Osteoblast (primary cell): ENCODE measurements at regions not wholly inside any gene's neighbourhood (a gene's known extent, or its start where the extent isn't known, plus 50 kb on each side); places are given as distances from the start of the nearest gene placed in this dataset.

Experiments used
- DNase-seq: peaks from one replicate; pipeline ENCODE4 v3.0.0; 2011; ENCODE audit warnings: low spot score, mixed read lengths; ENCODE audit not compliant: insufficient read length; ENCODE audit errors: missing footprints
- H2AFZ ChIP-seq: 2 replicates; pipeline ENCODE4 v1.6.0; 2011; ENCODE audit warnings: mild to moderate bottlenecking, low read length
- H3K27ac ChIP-seq: 2 replicates; pipeline ENCODE4 v1.5.1; 2011; ENCODE audit warnings: mild to moderate bottlenecking, low read depth, low read length, moderate library complexity
- H3K27me3 ChIP-seq: 2 replicates; pipeline ENCODE4 v1.6.0; 2012; ENCODE audit warnings: mild to moderate bottlenecking, control low read depth, inconsistent platforms, low read length, moderate library complexity; ENCODE audit not compliant: insufficient read depth
- H3K36me3 ChIP-seq: 2 replicates; pipeline ENCODE4 v1.5.1; 2011; ENCODE audit warnings: mild to moderate bottlenecking, low read length, control low read depth, moderate library complexity; ENCODE audit not compliant: insufficient read depth
- H3K4me1 ChIP-seq: 2 replicates; pipeline ENCODE4 v1.5.1; 2011; ENCODE audit warnings: mild to moderate bottlenecking, low read length, control low read depth, moderate library complexity; ENCODE audit not compliant: insufficient read depth
- H3K4me2 ChIP-seq: 2 replicates; pipeline ENCODE4 v1.6.0; 2011; ENCODE audit warnings: mild to moderate bottlenecking, low read length; ENCODE audit not compliant: insufficient read depth
- H3K4me3 ChIP-seq: fragments of 200-600 bp; sonication (generic); 3 replicates; pipeline ENCODE4 v1.5.1; 2012; ENCODE audit warnings: mild to moderate bottlenecking, low read length, inconsistent platforms; ENCODE audit not compliant: insufficient read depth
- H3K79me2 ChIP-seq: 2 replicates; pipeline ENCODE4 v1.6.0; 2012; ENCODE audit warnings: mild to moderate bottlenecking, low read length, control low read depth, inconsistent platforms; ENCODE audit not compliant: insufficient read depth
- H3K9me3 ChIP-seq: 2 replicates; pipeline ENCODE4 v1.5.1; 2011; ENCODE audit warnings: low read depth, low read length, control low read depth
- H4K20me1 ChIP-seq: 2 replicates; pipeline ENCODE4 v1.6.0; 2012; ENCODE audit warnings: mild to moderate bottlenecking, low read length, control low read depth; ENCODE audit not compliant: insufficient read depth
- TF ChIP-seq, protein P1 (sequence below): IDR thresholded peaks from 2 replicates; pipeline ENCODE4 v1.5.1; 2011; ENCODE audit warnings: mild to moderate bottlenecking, low read depth, low read length, moderate library complexity; ENCODE audit errors: extremely low read depth

DNA sequence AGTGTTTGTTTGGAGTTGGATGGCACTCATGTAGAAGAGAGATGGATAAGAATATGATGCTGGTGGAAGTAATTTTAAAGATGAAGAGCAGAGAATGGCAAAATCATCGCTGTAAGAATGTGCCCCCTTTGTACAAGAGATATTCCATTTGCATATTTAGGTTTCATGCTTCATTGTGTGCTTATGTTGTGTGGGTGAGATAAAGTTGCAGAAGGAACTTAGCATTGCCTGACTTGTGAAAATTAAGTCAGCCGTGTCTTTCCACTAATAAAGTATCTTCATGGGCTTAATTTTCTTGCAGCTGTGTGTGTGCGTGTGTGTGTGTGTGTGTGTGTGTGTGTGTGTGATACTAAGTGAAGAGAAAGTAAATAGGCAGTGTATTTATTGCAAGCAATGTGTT is 381.9 kb downstream of the OTUD1 start:
- Histone ChIP-seq H3K79me2 (no peaks in the 10 kb centered on the region), H3K36me3 (no peaks in the 10 kb centered on the region), H4K20me1 (no peaks in the 10 kb centered on the region), H3K9me3 (no peaks in the 10 kb centered on the region), H3K27ac (no peak overlapping the region), H3K4me1 (no peaks in the 10 kb centered on the region), H2AFZ (no peak overlapping the region), H3K4me3 (no peak overlapping the region), H3K4me2 (no peak overlapping the region), H3K27me3 (no peaks in the 10 kb centered on the region)
- no peak for DNase-seq
- TF ChIP-seq, protein P1, sequence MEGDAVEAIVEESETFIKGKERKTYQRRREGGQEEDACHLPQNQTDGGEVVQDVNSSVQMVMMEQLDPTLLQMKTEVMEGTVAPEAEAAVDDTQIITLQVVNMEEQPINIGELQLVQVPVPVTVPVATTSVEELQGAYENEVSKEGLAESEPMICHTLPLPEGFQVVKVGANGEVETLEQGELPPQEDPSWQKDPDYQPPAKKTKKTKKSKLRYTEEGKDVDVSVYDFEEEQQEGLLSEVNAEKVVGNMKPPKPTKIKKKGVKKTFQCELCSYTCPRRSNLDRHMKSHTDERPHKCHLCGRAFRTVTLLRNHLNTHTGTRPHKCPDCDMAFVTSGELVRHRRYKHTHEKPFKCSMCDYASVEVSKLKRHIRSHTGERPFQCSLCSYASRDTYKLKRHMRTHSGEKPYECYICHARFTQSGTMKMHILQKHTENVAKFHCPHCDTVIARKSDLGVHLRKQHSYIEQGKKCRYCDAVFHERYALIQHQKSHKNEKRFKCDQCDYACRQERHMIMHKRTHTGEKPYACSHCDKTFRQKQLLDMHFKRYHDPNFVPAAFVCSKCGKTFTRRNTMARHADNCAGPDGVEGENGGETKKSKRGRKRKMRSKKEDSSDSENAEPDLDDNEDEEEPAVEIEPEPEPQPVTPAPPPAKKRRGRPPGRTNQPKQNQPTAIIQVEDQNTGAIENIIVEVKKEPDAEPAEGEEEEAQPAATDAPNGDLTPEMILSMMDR = no peak

DNA sequence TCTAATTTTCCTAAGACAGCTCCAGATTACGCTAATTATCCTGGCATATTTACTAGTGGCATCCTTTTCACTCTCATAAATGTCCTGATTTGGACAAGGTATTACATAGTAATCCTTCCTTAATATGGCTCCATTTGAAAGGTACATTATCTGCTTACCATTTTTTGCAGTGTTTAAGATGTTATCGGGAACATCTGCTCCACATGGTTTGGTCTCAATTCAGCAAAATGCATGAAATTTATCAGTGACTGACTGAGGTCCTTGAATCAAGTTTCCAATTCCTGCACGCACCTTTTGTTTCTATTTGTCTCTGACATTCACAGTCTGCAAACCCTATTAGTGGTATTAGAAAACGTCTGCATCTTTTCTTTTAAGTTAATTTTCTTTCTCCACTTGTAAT is 384.1 kb upstream of the KIAA1217 start:
- no peaks in the 10 kb centered on the region for H3K4me1 ChIP-seq
- H3K4me2 ChIP-seq = no peak overlapping the region
- no peaks in the 10 kb centered on the region for H3K27me3 ChIP-seq
- TF ChIP-seq, protein P1 = no peak
- H3K79me2 ChIP-seq = no peaks in the 10 kb centered on the region
- H3K4me3 ChIP-seq = no peak overlapping the region
- no peaks in the 10 kb centered on the region for H4K20me1 ChIP-seq
- H3K27ac ChIP-seq = no peak overlapping the region
- no peak for DNase-seq
- H3K36me3 ChIP-seq = no peaks in the 10 kb centered on the region
- no peak overlapping the region for H2AFZ ChIP-seq
- H3K9me3 ChIP-seq = peaks cover 2% of the 10 kb centered on the region

DNA sequence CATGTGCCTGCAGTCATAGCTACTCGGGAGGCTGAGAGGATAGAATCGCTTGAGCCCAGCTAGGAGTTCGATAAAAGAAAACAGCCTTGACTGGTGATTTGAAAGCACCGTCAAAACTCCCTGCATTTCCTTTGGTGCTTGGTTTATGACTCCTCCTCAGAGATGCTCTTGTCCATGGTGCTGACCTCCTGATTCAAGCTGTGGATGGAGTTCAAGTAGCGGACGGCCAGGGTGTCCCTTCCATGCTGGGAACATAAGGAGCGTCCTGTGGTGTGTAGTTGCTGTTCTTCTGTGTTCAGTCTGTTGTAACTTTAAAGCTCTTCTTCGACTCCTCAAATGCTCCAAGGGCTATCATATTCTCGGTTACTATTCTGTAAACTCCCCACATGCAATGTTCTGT is 382.5 kb upstream of the KIAA1217 start:
- peaks cover 4% of the 10 kb centered on the region for H3K9me3 ChIP-seq
- no peak overlapping the region for H3K4me3 ChIP-seq
- no peaks in the 10 kb centered on the region for H3K27me3 ChIP-seq
- no peak for DNase-seq
- H3K36me3 ChIP-seq = no peaks in the 10 kb centered on the region
- no peaks in the 10 kb centered on the region for H3K79me2 ChIP-seq
- no peaks in the 10 kb centered on the region for H3K4me1 ChIP-seq
- no peak overlapping the region for H3K4me2 ChIP-seq
- no peak overlapping the region for H3K27ac ChIP-seq
- no peak overlapping the region for H2AFZ ChIP-seq
- no peaks in the 10 kb centered on the region for H4K20me1 ChIP-seq
- TF ChIP-seq, protein P1 = no peak

DNA sequence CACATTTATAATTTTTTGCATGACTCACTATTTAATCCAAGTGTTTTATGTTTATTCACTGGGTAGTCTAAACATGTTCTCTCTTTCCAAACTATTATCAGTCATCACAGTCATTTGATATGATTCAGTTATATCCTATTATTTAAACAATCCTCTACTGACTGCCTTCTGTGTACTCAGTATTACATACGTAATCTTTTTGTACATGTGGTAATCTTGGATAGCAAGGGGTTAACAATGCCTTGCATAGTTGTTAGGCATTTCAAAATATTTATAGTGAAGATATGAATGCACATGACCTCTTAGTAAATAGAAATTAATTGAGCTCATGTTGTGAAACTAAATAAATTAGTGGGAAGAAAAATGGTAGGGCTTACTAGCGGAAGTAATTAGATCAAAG is 379.4 kb upstream of the KIAA1217 start:
- no peak overlapping the region for H3K4me3 ChIP-seq
- H3K4me1 ChIP-seq = no peaks in the 10 kb centered on the region
- H3K36me3 ChIP-seq = no peaks in the 10 kb centered on the region
- no peaks in the 10 kb centered on the region for H3K27me3 ChIP-seq
- no peak overlapping the region for H3K27ac ChIP-seq
- H4K20me1 ChIP-seq = no peaks in the 10 kb centered on the region
- H3K4me2 ChIP-seq = no peak overlapping the region
- peaks cover 4% of the 10 kb centered on the region for H3K9me3 ChIP-seq
- TF ChIP-seq, protein P1 = no peak
- no peak for DNase-seq
- no peak overlapping the region for H2AFZ ChIP-seq
- no peaks in the 10 kb centered on the region for H3K79me2 ChIP-seq
